GM19438 (cell line): ENCODE measurements at regions not wholly inside any gene's neighbourhood (a gene's known extent, or its start where the extent isn't known, plus 50 kb on each side); places are given as distances from the start of the nearest gene placed in this dataset.
"Not testable (repeated sequence)": the region's sequence is repeated elsewhere in the genome, so short reads cannot be mapped to it uniquely, and the experiment has no call there.

ENCODE experiments used
- ATAC-seq: cut with Tn5 transposase; IDR thresholded peaks from one replicate; pipeline ENCODE4 v1.9.1; 2021; ENCODE audit warnings: low read depth; ENCODE audit not compliant: unreplicated experiment

DNA sequence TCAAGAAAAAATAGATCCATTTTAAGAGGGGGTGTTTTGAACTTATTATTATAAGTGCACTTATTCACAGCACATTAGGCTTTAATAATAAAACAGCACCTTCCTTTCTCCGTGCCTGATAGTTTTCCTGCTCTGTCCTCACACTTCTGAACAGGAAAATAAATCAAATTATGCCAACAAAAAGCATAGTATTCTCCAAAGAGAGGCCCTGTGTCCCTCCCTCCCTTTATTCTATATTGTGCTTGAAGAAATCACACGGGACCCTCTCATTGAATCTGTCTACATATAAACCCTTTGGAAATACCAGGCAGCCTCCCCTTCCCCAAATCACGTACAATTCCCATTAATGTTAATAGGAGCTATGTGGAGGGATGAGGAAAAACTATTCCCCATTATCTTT is 462.9 kb upstream of the NRSN1 start:
- ATAC-seq: no peak

DNA sequence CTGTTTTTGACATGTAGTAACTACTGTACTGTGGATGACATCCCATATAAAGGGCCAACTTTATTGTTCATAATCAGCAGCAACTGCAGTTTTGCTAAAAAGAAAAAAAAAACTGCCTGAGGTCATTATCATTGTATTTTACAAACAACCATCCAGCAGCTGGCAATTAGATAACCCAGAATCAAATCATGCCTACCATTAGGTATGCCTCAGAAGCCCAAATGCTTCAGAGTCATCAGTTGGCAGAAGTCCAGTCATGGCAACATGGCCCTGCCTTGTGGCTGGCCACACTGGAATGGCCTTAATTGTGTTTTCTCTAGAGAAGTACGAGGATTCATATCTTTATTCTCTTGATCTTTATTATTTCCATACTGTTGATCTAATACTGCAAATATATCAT is 462.4 kb upstream of the NRSN1 start:
- ATAC-seq: no peak

DNA sequence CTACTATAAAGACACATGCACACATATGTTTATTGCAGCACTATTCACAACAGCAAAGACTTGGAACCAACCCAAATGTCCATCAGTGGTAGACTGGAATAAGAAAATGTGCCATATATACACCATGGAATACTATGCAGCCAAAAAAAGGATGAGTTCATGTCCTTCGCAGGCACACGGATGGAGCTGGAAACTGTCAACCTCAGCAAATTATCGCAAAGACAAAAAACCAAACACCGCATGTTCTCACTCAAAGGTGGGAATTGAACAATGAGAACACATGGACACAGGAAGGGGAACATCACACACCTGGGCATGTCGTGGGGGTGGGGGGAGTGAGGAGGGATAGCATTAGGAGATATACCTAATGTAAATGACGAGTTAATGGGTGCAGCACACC is 460.1 kb upstream of the NRSN1 start:
- ATAC-seq: not testable (repeated sequence)

DNA sequence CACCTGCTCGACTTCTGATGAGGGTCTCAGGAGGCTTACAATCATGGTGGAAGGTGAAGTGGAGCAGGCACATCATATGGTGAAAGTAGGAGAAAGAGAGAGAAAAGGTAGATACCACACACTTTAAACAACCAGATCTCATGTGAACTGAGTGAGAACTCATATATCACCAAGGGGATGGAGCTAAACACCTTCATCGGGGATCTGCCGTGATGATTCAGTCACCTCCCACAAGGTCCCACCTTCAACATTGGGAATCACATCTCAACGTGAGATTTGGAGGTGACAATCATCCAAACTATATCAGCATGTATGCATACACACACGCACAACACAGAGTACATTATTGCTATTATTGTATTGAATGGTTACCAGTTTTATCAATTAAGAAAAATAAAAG is 453.3 kb upstream of the NRSN1 start:
- no peak for ATAC-seq

DNA sequence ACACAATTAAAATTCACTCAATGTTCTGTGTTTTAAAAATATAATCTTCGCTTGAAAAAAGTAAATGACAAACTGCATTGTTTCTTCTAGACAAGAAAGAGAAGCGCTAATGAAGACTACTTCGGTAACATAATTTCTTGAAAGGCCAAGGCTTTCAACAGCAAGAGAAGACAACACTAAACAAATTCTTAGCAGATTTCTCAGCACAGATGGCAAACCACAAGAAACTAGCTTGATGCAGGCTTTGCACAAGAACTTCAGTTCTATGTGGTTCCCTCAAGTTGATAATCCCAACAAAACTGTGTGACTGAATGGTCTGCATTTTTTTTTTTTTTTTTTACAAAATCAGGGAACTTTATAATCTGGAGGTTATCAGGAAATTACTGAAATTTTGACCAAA is 447.4 kb upstream of the NRSN1 start:
- ATAC-seq: no peak

DNA sequence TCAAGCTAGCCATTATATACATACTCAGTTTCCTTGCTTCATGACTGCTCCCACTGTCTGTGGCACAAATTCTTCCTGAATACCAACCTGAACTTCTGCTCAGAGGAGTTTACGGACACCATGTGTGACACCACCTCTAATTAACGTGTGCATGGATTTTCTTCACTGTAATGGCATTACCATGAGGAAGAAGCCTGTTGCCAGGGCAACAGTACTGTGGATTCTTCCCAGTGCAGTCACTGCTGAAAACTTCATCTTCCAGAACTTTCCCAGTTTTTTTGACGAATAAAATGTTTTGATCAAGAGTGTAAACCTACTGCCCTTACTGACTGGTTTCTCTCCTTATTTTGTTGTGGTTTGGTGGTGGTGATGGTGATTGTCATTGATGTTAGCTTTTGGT is 444.3 kb upstream of the NRSN1 start:
- ATAC-seq: no peak

DNA sequence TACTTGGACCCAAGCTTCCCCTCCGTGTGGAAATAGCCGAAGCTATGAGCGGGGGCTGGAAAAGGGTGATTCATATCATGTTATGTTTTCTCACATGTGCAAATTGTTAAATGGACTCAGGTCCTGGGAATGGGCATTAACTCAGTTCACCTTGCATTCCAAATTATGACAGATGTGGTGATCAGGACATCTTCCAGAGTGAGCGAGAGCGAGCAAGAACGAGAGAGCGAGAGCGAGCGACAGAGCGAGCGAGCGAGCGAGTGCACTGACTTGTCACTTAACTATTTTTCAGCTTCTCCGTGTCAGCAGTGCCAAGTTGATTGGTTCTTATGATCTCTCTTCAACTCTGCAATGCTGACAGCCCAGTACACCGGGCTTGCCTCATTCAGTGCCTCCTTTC is 437.4 kb upstream of the NRSN1 start:
- ATAC-seq: no peak

GRCh38 chr6:23690453-23691049 is 435.5 kb upstream of the NRSN1 start:
- no peak for ATAC-seq

DNA sequence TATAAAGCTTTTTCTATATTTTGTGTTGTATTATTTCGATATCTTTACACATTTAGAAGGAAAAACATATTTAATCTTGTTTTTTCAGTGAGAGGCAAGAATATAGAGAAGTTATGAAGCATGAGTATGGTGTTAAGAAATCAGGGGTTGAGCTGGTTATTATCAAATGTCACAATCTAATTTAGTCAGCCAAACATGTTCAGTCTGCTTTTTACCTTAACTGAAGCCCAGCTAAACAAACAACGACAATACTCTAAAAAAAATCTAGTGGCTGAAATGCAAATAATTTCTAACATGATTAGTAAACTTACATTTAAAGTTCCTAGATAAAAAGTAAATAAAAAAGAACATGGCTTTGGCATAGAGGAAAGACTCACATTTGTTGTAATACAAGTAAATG is 433.8 kb upstream of the NRSN1 start:
- no peak for ATAC-seq

- no peak for ATAC-seq
These were observed 429.0 kb upstream of the NRSN1 start for GRCh38 chr6:23696992-23697391.

DNA sequence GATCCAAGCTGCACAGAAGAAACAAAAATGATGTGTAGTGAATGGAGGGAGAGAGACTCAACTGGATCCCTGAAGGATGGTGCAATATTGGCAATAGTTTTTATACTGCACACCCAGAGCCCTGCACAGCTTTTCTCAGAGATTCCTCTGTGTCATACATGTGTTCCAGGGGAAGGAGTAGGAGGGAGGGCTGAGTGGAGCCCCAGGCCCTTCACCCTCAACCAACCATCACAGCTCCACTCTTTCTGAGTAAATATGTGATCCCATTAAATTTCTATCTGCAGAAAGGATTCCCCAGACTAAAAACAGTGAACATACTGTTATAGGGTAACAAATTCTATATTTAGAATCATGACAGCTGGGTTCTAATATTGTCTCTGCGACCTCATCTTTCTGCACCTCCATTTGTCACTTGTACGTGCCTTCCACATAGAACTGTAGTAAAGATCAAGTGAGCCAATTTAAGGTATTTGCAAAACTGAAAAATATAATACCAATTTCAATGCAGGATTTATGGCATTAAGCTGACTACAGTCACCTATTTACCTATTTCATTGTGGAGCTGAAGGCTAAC is 421.4 kb upstream of the NRSN1 start:
- no peak for ATAC-seq

DNA sequence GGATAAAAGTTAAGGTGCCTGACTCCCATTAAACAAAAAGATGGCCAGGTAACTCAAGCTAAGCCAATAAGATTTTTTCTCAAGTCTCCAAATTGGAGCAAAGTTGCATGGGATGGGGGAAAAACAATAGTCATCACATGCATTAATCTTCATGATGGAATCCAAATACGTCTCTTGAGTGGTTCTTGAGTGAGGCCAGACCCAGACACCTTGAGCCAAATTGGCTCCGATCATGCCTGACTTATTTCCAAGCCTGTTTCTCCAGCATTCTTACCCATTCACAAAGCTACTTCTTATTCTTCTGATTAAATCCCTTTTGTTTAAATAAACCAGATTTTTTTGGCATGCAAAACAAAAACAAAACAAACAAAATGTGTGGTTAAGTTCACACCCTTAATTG is 420.3 kb upstream of the NRSN1 start:
- ATAC-seq: no peak

GRCh38 chr6:23712756-23713155 is 413.3 kb upstream of the NRSN1 start:
- ATAC-seq: no peak

DNA sequence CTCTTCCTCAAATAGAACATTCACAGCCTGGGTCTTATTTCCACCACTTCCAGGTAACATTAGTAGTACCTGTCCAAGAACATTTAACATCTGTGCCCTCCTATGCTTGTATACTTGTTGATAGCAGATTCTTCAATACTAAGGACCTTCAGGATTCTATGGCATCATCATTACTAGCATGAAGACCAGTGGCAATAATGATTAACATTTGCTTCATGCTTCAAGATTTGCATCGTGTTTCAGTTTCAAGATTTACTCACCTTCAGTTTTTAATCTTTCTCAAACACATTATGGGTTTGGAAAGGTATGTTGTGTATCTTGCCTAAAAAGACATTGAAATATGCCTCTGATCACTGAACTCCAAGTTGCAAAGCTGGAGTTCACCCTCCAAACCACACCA is 412.8 kb upstream of the NRSN1 start:
- no peak for ATAC-seq

GRCh38 chr6:23728707-23729106 is 397.3 kb upstream of the NRSN1 start:
- ATAC-seq: no peak

GRCh38 chr6:23731609-23732008 is 394.4 kb upstream of the NRSN1 start:
- no peak for ATAC-seq

DNA sequence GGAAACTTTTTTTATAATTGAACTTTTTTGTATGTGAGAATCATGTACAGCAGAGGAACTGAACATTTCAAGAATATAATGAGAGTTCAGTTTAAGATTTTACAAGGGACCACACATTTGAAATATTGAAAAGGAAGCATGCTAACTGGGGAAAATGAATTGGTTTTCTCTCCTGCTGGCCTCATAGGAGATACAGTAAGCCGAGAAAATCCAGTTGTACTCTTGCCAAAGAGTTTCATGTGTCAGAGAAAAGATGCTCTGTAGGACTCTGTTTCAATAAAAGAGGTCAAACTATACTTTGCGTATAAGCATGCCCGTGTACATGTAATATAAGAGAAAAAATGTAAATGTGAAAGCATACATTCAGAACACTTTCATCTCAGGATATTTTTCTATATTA is 393.5 kb upstream of the NRSN1 start:
- no peak for ATAC-seq

- no peak for ATAC-seq
These were observed 390.9 kb upstream of the NRSN1 start for GRCh38 chr6:23735151-23735550.

DNA sequence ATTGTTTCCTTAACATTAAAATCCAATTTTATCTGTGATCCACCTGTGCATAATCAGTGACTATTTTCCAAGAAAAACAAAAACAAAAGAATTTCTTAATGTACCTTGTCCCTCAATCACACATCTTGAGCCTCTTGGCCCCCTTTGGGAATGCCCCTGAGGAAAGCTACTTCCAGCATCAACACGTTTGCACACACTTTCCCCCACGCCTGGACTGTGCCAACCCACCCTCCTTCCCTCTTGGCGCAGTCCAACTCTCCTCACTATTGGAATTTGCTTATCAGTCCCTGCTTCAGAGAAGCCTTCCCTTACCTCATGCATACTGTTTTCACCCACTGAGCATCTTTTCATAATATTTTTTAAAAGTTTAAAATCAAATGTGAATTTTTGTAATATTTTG is 389.4 kb upstream of the NRSN1 start:
- no peak for ATAC-seq

GRCh38 chr6:23747239-23747638 is 378.8 kb upstream of the NRSN1 start:
- ATAC-seq: no peak

GRCh38 chr6:23752414-23752813 is 373.6 kb upstream of the NRSN1 start:
- ATAC-seq: no peak

- ATAC-seq: no peak
These were observed 371.8 kb upstream of the NRSN1 start for GRCh38 chr6:23754197-23754596.

- no peak for ATAC-seq
These were observed 350.9 kb upstream of the NRSN1 start for GRCh38 chr6:23775127-23775526.
